ENCODE measurements at regions not wholly inside any gene's neighbourhood (a gene's known extent, or its start where the extent isn't known, plus 50 kb on each side); places are given as distances from the start of the nearest gene placed in this dataset.

GRCh38 chr6:22954749-22955385, 385.5 kb downstream of the HDGFL1 start:
- H3K36me3 Mint-ChIP-seq (ENCODE audit: unreplicated experiment), result no peaks in the 10 kb centered on the region
- peaks cover 36% of the 10 kb centered on the region for H3K4me1 Mint-ChIP-seq (ENCODE audit: unreplicated experiment)
- H3K4me3 Mint-ChIP-seq (ENCODE audit: unreplicated experiment), result peak overlapping the region; percentile 56
- no peak for DNase-seq (ENCODE audit: extremely low spot score, unreplicated experiment)
- peak overlapping the region; percentile 72 for H3K27ac Mint-ChIP-seq (ENCODE audit: unreplicated experiment)
- H3K27me3 Mint-ChIP-seq (ENCODE audit: unreplicated experiment), result no peaks in the 10 kb centered on the region
- peaks cover 16% of the 10 kb centered on the region for H3K9me3 Mint-ChIP-seq (ENCODE audit: unreplicated experiment)
- no peak for TF ChIP-seq CTCF (IDR thresholded peaks at IDR 0.05)

- DNase-seq (ENCODE audit: extremely low spot score, unreplicated experiment), result no peak
- peaks cover 28% of the 10 kb centered on the region for H3K4me1 Mint-ChIP-seq (ENCODE audit: unreplicated experiment)
- no peak for TF ChIP-seq CTCF (IDR thresholded peaks at IDR 0.05)
- peaks cover 16% of the 10 kb centered on the region for H3K9me3 Mint-ChIP-seq (ENCODE audit: unreplicated experiment)
- no peaks in the 10 kb centered on the region for H3K27me3 Mint-ChIP-seq (ENCODE audit: unreplicated experiment)
- no peak overlapping the region for H3K4me3 Mint-ChIP-seq (ENCODE audit: unreplicated experiment)
- H3K36me3 Mint-ChIP-seq (ENCODE audit: unreplicated experiment), result no peaks in the 10 kb centered on the region
- H3K27ac Mint-ChIP-seq (ENCODE audit: unreplicated experiment), result no peak overlapping the region
Observed at GRCh38 chr6:22956029-22956681, 386.8 kb downstream of the HDGFL1 start.

GRCh38 chr6:22958677-22959076, 389.3 kb downstream of the HDGFL1 start:
- Mint-ChIP-seq H3K27me3 (ENCODE audit: unreplicated experiment) (no peaks in the 10 kb centered on the region), H3K36me3 (ENCODE audit: unreplicated experiment) (no peaks in the 10 kb centered on the region), H3K27ac (ENCODE audit: unreplicated experiment) (no peak overlapping the region), H3K9me3 (ENCODE audit: unreplicated experiment) (peaks cover 20% of the 10 kb centered on the region), H3K4me3 (ENCODE audit: unreplicated experiment) (no peak overlapping the region), H3K4me1 (ENCODE audit: unreplicated experiment) (peaks cover 18% of the 10 kb centered on the region)
- no peak for TF ChIP-seq CTCF (IDR thresholded peaks at IDR 0.05)
- no peak for DNase-seq (ENCODE audit: extremely low spot score, unreplicated experiment)

GRCh38 chr6:22959571-22959970, 390.2 kb downstream of the HDGFL1 start:
- Mint-ChIP-seq H3K4me1 (ENCODE audit: unreplicated experiment) (peaks cover 14% of the 10 kb centered on the region), H3K9me3 (ENCODE audit: unreplicated experiment) (peaks cover 20% of the 10 kb centered on the region), H3K4me3 (ENCODE audit: unreplicated experiment) (no peak overlapping the region), H3K27me3 (ENCODE audit: unreplicated experiment) (no peaks in the 10 kb centered on the region), H3K36me3 (ENCODE audit: unreplicated experiment) (no peaks in the 10 kb centered on the region), H3K27ac (ENCODE audit: unreplicated experiment) (no peak overlapping the region)
- no peak for DNase-seq (ENCODE audit: extremely low spot score, unreplicated experiment)
- TF ChIP-seq CTCF (IDR thresholded peaks at IDR 0.05), result no peak

- no peak for TF ChIP-seq CTCF (IDR thresholded peaks at IDR 0.05)
- H3K36me3 Mint-ChIP-seq (ENCODE audit: unreplicated experiment), result no peaks in the 10 kb centered on the region
- H3K4me1 Mint-ChIP-seq (ENCODE audit: unreplicated experiment), result no peaks in the 10 kb centered on the region
- H3K4me3 Mint-ChIP-seq (ENCODE audit: unreplicated experiment), result no peak overlapping the region
- H3K27ac Mint-ChIP-seq (ENCODE audit: unreplicated experiment), result no peak overlapping the region
- no peak for DNase-seq (ENCODE audit: extremely low spot score, unreplicated experiment)
- H3K27me3 Mint-ChIP-seq (ENCODE audit: unreplicated experiment), result no peaks in the 10 kb centered on the region
- peaks cover 4% of the 10 kb centered on the region for H3K9me3 Mint-ChIP-seq (ENCODE audit: unreplicated experiment)
Observed at GRCh38 chr6:22964334-22964733, 395.0 kb downstream of the HDGFL1 start.

All from osteocyte (in vitro differentiated cells).